RKO (cell line): ENCODE measurements at regions not wholly inside any gene's neighbourhood (a gene's known extent, or its start where the extent isn't known, plus 50 kb on each side); places are given as distances from the start of the nearest gene placed in this dataset.

ENCODE experiments used
- DNase-seq: peaks from one replicate; pipeline ENCODE4 v3.0.0-alpha.2; 2016; ENCODE audit warnings: low spot score

- peak; percentile 49 for DNase-seq
These were observed 1152.0 kb downstream of the SORCS3 start for GRCh38 chr10:105793071-105793470.

DNA sequence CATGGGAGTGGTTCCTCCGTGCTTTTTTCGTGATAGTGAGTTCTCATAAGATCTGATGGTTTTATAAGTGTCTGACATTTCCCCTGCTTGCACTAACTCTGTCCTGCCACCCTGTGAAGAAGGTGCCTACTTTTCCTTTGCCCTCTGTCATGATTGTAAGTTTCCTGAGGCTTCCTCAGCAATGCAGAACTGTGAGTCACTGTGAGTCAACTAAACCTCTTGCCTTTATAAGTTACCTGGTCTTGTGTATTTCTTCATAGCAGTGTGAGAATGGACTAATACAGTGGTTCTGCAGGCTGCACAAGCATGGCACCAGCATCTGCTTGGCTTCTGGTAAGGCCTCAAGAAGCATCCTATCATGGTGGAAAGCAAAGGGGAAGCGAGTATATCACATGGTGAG is 1144.6 kb downstream of the SORCS3 start:
- DNase-seq = peak; percentile 4

GRCh38 chr10:105783936-105784483 is 1142.9 kb downstream of the SORCS3 start:
- DNase-seq = no peak

DNA sequence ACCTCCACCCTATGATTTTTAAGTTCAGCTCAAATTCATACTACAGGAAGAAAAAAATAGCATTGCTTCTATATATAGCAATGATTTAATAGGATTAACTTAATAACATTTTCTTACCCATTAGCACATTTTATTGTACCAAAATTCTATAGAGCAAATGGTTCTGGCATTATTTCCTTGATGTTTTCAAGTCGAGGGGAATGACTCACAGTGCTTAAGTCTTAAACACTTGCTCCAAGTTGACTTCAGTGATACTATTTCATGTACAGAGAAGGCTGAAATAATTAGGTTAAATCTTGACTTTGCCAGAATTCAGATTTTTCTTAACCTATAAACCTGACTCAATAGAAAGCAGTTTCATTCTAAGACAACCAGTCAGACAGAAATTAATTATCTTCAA is 1133.8 kb downstream of the SORCS3 start:
- no peak for DNase-seq

DNA sequence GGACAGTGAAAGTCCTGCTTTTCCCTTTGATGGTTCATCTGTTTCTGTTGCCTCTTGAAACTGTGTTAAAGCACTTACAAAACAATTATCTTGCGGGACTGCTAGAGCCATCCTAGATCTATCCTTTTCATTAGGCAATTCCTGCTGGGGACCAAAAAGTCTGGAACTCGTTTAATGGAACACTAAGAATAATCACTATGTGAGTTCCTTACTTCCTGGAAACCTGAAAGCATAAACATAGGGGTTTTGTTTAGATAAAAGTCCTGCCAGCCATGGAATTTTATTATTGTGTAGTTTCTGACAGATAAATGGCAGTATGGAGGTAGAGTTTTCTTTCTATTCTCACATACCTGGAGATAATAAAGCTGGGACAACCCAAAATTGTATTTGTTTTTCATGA is 1133.3 kb downstream of the SORCS3 start:
- no peak for DNase-seq

DNA sequence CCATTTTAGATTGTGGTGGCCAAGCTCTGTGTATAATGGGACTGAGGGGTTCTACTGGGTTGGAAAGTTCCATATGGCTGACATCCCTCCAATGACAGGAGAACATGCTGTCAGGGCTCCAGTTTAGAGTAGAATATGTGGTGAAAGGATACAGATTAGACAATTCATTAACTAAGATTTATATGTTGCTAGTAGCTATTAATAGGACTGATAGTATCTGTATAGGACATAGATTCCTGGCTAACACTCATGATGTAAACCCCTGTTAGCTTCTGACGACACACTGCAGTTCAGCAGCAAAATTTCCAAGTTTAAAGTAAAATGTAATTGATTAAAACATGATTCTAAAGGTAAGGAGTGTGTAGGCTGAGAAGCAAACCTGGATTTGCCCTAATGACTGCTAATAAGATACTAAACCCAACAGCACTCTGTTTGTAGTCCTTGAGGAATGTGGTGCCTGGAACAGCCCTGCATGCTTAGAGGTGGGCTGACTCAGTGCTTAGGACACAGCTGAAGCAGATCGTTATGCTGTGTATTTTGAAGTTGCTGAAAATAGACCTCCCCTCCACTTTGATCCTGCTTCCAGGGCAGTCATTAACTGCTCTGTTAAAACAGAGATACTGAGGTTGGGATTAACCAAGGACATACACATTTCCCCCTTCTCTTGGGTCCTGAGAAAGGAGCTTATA is 1129.6 kb downstream of the SORCS3 start:
- no peak for DNase-seq

- DNase-seq = no peak
These were observed 1128.4 kb downstream of the SORCS3 start for GRCh38 chr10:105769248-105770184.

GRCh38 chr10:105763611-105764010 is 1122.5 kb downstream of the SORCS3 start:
- DNase-seq = no peak

DNA sequence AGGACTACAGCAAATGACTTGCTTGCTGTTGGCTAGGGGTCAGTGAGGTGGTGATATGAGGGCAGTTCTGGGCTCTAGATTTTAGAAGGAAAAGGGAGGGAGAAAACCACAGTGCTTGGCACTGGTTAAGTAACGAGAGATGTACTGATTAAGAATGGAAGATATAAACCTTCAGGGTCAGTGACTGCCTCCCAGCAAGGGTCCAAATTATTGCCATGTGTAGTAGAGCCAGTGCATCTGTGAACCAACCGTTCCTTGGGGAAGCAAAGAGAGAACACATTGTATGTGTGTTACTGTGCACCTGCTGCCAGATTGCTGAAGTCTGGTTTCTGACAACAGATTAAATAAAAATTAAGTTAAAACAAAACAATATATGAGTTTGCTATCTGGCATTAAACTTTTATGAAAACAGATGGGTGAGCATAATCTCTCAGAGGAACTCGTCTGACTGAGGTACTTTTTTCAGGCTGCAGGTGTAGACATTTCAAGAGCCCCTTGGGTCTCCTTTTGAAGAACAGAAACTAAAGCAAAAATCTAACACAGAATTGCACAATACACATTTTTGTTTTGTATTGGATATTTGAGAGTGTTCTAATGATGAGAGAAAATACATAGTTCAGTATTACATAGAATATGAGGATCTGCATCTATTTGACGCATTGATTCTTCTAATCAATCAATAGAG is 1120.6 kb downstream of the SORCS3 start:
- DNase-seq = no peak

DNA sequence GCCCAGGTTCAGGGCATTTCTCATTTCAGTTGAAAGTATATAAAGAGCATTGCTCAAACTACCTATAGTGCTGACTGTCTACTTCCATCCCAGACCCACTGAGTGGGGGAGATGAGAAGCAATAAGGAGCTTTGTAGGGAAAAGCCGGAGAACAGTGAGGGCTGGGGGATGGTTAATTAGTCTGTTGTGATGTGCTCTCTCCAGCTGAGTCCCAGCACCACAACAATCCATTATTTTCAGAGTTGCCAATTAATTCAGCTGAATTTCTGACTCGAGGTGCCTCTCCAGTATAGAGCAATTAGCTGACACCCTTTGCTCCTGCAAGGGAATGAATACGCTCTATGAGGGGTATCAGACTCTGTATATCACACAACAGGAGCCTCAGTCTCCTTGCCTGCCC is 1118.6 kb downstream of the SORCS3 start:
- DNase-seq = no peak

DNA sequence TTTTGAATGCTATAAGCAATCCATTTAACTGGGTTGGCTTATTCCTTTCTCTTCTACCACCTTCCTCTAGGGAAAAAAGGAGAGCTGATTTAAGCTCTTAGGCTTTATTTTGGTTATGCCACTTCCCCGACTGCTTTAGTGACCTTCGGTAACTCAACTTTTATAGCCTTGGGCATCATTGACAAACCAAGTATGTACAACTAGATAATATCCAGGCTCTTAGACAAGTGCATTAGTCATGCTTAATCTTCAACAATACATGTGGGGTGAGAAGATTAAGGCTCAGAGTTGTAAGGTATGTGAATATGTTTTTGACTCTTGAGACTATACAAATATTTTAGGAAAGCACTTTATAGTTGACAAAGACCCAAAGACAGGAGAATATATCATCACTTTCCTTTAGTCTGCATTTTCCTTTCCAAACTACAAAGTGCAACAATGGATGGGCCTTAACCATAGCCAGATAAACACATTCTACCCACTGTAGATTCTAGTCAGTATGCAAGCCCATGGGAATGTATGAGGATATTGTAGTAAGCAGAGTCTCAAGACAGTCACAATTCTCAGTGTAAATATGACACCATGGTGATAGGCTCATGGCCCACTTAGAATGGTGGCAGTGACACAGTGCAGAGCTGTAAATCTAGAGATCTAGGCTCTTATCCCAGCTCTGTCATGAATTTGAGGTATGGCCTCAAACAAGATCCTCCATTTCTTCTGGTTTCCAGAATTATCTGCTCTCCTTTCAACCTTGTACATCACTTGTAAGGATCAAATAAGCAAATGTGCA is 1117.3 kb downstream of the SORCS3 start:
- no peak for DNase-seq

GRCh38 chr10:105757302-105757701 is 1116.2 kb downstream of the SORCS3 start:
- no peak for DNase-seq

GRCh38 chr10:105756386-105756785 is 1115.3 kb downstream of the SORCS3 start:
- DNase-seq = no peak

- DNase-seq = no peak
These were observed 1110.6 kb downstream of the SORCS3 start for GRCh38 chr10:105751688-105752087.

GRCh38 chr10:105745596-105746148 is 1104.6 kb downstream of the SORCS3 start:
- no peak for DNase-seq

GRCh38 chr10:105743343-105744056 is 1102.4 kb downstream of the SORCS3 start:
- no peak for DNase-seq

DNA sequence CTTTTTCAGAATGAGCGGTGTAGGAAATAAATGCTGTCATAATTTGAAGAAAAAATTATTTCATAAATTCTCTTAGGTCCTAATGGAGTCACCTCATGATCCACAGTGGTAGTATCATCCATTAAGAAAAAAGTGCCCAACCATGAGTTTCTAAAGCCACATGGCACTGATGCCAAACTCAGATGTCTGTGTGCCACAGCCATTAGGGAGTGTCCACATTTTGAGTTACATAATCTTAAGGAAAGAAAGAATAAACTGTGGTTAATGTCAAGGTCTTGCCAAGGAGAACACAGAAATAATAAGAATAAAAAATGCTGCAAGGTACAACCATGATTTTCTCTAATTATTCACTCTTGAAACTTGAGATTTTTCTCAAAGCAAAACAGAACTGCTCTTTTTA is 1101.8 kb downstream of the SORCS3 start:
- no peak for DNase-seq

DNA sequence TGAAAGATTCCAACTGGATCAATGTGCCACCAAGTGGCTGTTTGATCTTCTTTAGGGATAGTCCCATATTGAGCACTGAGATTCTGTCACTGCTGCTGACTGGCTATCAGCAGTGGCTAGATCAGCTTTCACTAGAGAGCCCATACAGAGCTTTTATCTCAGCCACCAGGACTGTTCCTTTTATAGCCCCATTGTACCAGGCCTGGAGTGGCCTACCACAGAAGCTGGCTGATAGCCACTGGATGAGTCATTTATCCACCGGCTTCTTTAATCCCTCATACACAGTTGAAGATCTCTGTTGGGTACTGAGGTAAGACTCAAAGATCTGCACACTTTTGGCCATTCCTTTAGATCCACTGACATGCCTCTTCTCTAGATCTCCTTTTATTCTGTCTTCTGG is 1101.1 kb downstream of the SORCS3 start:
- no peak for DNase-seq

DNA sequence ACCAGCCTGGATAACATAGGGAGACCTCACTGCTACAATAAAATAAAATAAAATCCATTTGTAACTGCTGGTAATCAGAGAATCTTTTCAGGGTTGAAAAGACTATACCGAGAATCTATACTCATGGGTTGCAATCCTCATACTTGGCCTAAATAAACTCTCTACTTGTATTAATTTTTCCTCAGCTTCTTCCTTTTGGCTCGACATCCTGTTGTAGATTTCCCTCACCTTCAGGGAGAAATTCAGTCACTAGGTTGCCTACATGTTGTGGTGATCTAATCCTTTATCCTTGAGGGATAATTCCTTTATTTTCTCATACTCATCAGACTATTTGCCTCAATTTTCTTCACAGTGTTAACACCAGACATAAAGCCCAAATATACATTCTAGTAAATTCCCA is 1093.4 kb downstream of the SORCS3 start:
- DNase-seq = no peak

- no peak for DNase-seq
These were observed 1092.8 kb downstream of the SORCS3 start for GRCh38 chr10:105733924-105734323.

DNA sequence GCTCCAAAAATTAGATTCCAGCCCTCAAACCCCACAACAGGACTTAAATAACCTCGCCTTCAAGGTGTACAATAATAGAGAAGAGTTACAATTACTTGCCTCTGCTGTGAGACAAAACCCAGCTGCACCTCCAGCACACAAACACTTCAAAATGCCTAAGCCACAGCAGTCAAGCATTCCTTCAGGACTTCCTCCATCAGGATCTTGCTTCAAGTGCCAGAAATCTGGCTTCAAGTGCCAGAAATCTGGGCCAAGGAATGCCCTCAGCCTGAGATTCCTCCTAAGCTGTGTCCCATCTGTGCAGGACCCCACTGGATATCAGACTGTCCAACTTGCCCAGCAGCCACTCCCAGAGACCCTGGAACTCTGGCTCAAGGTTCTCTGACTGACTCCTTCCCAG is 1088.3 kb downstream of the SORCS3 start:
- DNase-seq = no peak
